SK-N-MC (cell line): ENCODE measurements at regions not wholly inside any gene's neighbourhood (a gene's known extent, or its start where the extent isn't known, plus 50 kb on each side); places are given as distances from the start of the nearest gene placed in this dataset.

Experiments used
- EZH2 ChIP-seq: fragments of 200-600 bp; sonication (generic); IDR thresholded peaks from one replicate; pipeline ENCODE4 v1.6.1; 2017; ENCODE audit warnings: antibody characterized with exemption
- FOXP2 ChIP-seq: optimal IDR thresholded peaks from 2 replicates; pipeline ENCODE3; 2011; ENCODE audit warnings: mild to moderate bottlenecking, moderate library complexity; ENCODE audit not compliant: insufficient read depth; ENCODE audit errors: extremely low read length, control extremely low read depth
- POLR2AphosphoS5 ChIP-seq: IDR thresholded peaks from 2 replicates; pipeline ENCODE4 v1.6.1; 2012; ENCODE audit warnings: mild to moderate bottlenecking, low read depth, low read length, borderline replicate concordance

GRCh38 chr6:146938266-146938665, 266.0 kb upstream of the STXBP5 start:
- no peak for TF ChIP-seq EZH2
- TF ChIP-seq POLR2AphosphoS5, result no peak
- no peak for TF ChIP-seq FOXP2
